Mesendoderm (in vitro differentiated cells): ENCODE measurements at regions not wholly inside any gene's neighbourhood (a gene's known extent, or its start where the extent isn't known, plus 50 kb on each side); places are given as distances from the start of the nearest gene placed in this dataset.

ENCODE experiments used
- DNase-seq: peaks from one replicate; pipeline ENCODE4 v3.0.0; 2013
- H2AK5ac ChIP-seq: 2 replicates; pipeline ENCODE4 v1.6.1; 2013; ENCODE audit warnings: low read length, inconsistent platforms
- H2BK120ac ChIP-seq: 2 replicates; pipeline ENCODE4 v1.6.1; 2013; ENCODE audit warnings: low read depth, mild to moderate bottlenecking, low read length, moderate library complexity, mixed read lengths
- H2BK15ac ChIP-seq: replicated peaks from 2 replicates; pipeline ENCODE4 v1.6.1; 2013; ENCODE audit warnings: low read depth, mild to moderate bottlenecking, moderate library complexity
- H2BK5ac ChIP-seq: 2 replicates; pipeline ENCODE4 v1.6.1; 2013; ENCODE audit warnings: low read length, inconsistent platforms
- H3K18ac ChIP-seq: 2 replicates; pipeline ENCODE4 v1.6.1; 2013; ENCODE audit warnings: mild to moderate bottlenecking, low read length, mixed read lengths
- H3K23ac ChIP-seq: one replicate; pipeline ENCODE4 v1.6.1; 2013; ENCODE audit warnings: low read length
- H3K27ac ChIP-seq: 2 replicates; pipeline ENCODE4 v1.5.1; 2013; ENCODE audit warnings: low read depth, mild to moderate bottlenecking, inconsistent platforms, low read length, moderate library complexity
- H3K27me3 ChIP-seq: 2 replicates; pipeline ENCODE4 v1.6.1; 2013; ENCODE audit warnings: low read length, control low read depth, mild to moderate bottlenecking, inconsistent platforms; ENCODE audit not compliant: insufficient read depth, poor library complexity
- H3K36me3 ChIP-seq: 2 replicates; pipeline ENCODE4 v1.6.1; 2013; ENCODE audit warnings: low read length, inconsistent platforms; ENCODE audit not compliant: control insufficient read depth, insufficient read depth
- H3K4ac ChIP-seq: one replicate; pipeline ENCODE4 v1.6.1; 2013; ENCODE audit warnings: low read depth, mild to moderate bottlenecking, low read length, moderate library complexity
- H3K4me1 ChIP-seq: 2 replicates; pipeline ENCODE4 v1.6.1; 2013; ENCODE audit warnings: low read depth, low read length, inconsistent platforms; ENCODE audit not compliant: control insufficient read depth
- H3K4me2 ChIP-seq: 2 replicates; pipeline ENCODE4 v1.6.1; 2013; ENCODE audit warnings: low read length
- H3K4me3 ChIP-seq: 2 replicates; pipeline ENCODE4 v1.5.1; 2013; ENCODE audit warnings: mild to moderate bottlenecking, low read length
- H3K56ac ChIP-seq: one replicate; pipeline ENCODE4 v1.6.1; 2013; ENCODE audit warnings: low read length
- H3K79me1 ChIP-seq: 2 replicates; pipeline ENCODE4 v1.6.1; 2013; ENCODE audit warnings: low read length, inconsistent platforms
- H3K79me2 ChIP-seq: 2 replicates; pipeline ENCODE4 v1.6.1; 2013; ENCODE audit warnings: mild to moderate bottlenecking, low read length; ENCODE audit not compliant: control insufficient read depth, insufficient read depth
- H3K9ac ChIP-seq: 2 replicates; pipeline ENCODE4 v1.6.1; 2013; ENCODE audit warnings: low read length, inconsistent platforms
- H4K5ac ChIP-seq: one replicate; pipeline ENCODE4 v1.6.1; 2013; ENCODE audit warnings: low read length
- H4K8ac ChIP-seq: one replicate; pipeline ENCODE4 v1.6.1; 2013; ENCODE audit warnings: low read depth, mild to moderate bottlenecking, control low read depth, low read length, moderate library complexity
- WGBS: extraction: QIAGEN DNeasy Blood & Tissue Kit; methylation state at CpG from one replicate; pipeline ENCODE4 v1.1.7; 2013; ENCODE audit warnings: low lambda C conversion rate, missing lambda C conversion rate; ENCODE audit not compliant: insufficient coverage; ENCODE audit errors: extremely low coverage; 5-methylcytosine and 5-hydroxymethylcytosine counted together

DNA sequence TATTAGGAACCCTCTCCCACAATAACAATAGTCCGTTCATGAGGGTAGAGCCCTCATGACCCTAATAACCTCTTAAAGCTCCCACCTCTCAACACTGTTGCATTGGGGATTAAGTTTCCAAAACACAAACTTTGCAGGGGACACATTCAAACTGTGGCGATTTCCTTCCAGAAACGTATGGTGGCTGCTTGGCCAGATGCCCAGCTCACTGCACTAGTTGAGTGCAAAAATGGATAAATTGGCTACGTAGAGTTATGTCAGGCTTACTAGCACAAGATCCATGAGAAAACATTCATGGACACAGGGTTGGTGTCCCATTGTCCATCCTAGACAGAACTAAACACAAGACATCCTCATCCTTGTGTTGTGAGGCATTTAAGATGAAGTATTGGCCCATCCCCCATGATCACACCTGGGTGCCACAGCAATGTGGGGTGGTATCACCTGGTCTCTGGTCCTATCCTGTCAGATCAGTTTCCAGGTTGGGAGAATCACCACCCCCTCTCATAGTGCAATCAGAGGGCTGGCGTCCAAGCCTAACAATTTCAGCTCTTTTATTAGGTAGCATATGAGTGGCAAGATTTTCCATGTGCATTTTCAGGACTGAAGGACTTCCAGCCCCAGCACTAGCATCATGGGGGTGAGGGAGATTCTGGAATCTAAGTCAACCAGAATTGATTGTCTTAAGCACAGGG is 63.4 kb upstream of the ELOVL5 start:
- Histone ChIP-seq H3K4me1 (no peaks in the 10 kb centered on the region), H4K8ac (no peak overlapping the region), H3K9ac (no peak overlapping the region), H3K18ac (no peak overlapping the region), H3K56ac (no peak overlapping the region), H3K23ac (no peak overlapping the region), H3K79me2 (no peaks in the 10 kb centered on the region), H3K4me3 (no peak overlapping the region), H2BK120ac (no peak overlapping the region), H3K27me3 (no peaks in the 10 kb centered on the region), H3K4me2 (no peak overlapping the region), H2AK5ac (no peak overlapping the region), H3K27ac (no peak overlapping the region), H3K36me3 (no peaks in the 10 kb centered on the region), H2BK5ac (no peak overlapping the region), H2BK15ac (no peak overlapping the region), H3K79me1 (no peaks in the 10 kb centered on the region), H3K4ac (no peak overlapping the region), H4K5ac (no peak overlapping the region)
- no CpG with 5 or more reads among the region's 5 CpGs for WGBS
- no peak for DNase-seq

DNA sequence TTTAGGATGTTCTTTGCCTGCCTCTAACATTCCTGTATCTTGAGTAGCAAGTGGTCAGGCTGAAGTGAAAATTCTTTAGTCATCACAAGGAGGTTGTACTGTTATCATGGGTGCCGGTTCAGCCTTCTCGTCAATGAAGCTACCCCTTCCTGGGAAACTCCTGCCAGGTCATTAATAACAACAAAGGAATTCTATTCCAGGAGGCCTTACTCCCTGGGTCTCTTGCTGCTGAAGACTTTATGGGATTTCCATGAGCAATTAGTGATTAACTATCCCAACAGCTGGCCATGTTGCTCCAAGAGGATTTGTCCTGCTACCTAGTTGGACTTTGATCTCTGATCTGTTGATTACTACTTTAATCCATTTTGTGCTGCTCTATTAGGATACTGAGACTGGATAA is 62.7 kb upstream of the ELOVL5 start:
- Histone ChIP-seq H2BK120ac (no peak overlapping the region), H3K56ac (no peak overlapping the region), H3K4ac (no peak overlapping the region), H2BK15ac (no peak overlapping the region), H3K79me2 (no peaks in the 10 kb centered on the region), H3K27me3 (no peaks in the 10 kb centered on the region), H4K8ac (no peak overlapping the region), H3K27ac (no peak overlapping the region), H3K23ac (no peak overlapping the region), H2BK5ac (no peak overlapping the region), H3K4me1 (no peaks in the 10 kb centered on the region), H3K9ac (no peak overlapping the region), H4K5ac (no peak overlapping the region), H3K79me1 (no peaks in the 10 kb centered on the region), H3K4me3 (no peak overlapping the region), H3K36me3 (no peaks in the 10 kb centered on the region), H3K4me2 (no peak overlapping the region), H3K18ac (no peak overlapping the region), H2AK5ac (no peak overlapping the region)
- WGBS: no CpG with 5 or more reads among the region's 2 CpGs
- DNase-seq: peak; percentile 60

DNA sequence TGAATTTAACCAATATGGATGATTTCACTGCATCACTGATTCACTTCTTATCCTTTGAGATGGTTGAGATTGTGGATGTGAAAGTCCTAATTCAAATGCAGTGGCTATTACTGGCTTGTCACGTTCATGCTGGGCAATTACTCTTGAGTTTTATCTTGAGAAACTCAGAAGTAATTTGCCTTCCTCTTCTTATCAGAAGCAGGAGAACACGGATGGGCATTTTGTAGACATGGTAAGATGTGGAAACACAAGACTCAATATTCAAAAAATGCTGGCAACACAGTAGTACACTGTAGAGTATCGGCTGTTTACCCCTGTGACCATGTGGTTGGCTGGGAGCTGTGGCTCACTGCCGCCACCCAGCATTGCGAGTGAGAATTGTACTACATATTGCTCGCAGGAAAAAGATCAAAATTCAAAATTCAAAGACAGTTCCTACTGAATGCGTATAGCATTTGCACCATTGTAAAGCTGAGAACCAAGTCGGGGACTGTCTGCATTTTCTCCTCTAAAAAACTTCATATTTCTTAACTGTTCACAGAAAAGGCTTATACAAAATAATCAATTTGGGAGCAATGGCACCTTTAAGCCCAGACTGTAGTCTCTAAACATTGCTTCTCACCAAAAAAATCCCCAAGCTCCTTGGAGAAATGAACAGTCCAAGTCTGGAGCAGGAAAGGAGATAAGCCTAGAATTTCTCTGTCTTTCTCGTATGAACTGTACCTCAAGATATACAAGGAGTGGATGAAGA is 61.9 kb upstream of the ELOVL5 start:
- H3K79me1 ChIP-seq: no peaks in the 10 kb centered on the region
- no peak overlapping the region for H4K5ac ChIP-seq
- H3K36me3 ChIP-seq: no peaks in the 10 kb centered on the region
- H3K27ac ChIP-seq: no peak overlapping the region
- H3K18ac ChIP-seq: no peak overlapping the region
- H3K4me2 ChIP-seq: no peak overlapping the region
- WGBS: no CpG with 5 or more reads among the region's 9 CpGs
- no peak overlapping the region for H3K9ac ChIP-seq
- H3K4me1 ChIP-seq: no peaks in the 10 kb centered on the region
- H2AK5ac ChIP-seq: no peak overlapping the region
- H3K23ac ChIP-seq: no peak overlapping the region
- H4K8ac ChIP-seq: no peak overlapping the region
- no peak overlapping the region for H3K4ac ChIP-seq
- peak; percentile 52 for DNase-seq
- H2BK15ac ChIP-seq: peak overlapping the region; percentile 76
- H2BK120ac ChIP-seq: no peak overlapping the region
- H3K27me3 ChIP-seq: no peaks in the 10 kb centered on the region
- H2BK5ac ChIP-seq: no peak overlapping the region
- H3K4me3 ChIP-seq: no peak overlapping the region
- H3K79me2 ChIP-seq: no peaks in the 10 kb centered on the region
- H3K56ac ChIP-seq: no peak overlapping the region

DNA sequence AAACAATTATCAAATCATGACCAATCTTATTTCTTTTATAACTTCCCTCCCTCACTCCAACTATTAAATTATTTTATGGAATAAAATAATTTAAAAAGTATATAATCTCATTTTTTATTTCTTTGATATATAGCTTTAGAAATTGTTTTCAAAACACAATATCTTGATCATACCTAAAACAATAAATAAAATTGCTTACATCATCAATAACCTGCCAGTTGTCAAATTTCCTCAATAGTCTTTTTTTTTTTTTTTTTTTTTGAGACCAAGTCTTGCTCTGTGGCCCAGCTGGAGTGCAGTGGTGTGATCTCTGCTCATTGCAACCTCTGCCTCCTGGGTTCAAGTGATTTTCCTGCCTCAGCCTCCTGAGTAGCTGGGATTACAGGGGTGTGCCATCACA is 60.1 kb upstream of the ELOVL5 start:
- no peak overlapping the region for H3K27ac ChIP-seq
- H3K27me3 ChIP-seq: no peaks in the 10 kb centered on the region
- H3K79me2 ChIP-seq: no peaks in the 10 kb centered on the region
- no peak overlapping the region for H3K18ac ChIP-seq
- H4K5ac ChIP-seq: no peak overlapping the region
- no peak overlapping the region for H3K9ac ChIP-seq
- H2AK5ac ChIP-seq: no peak overlapping the region
- no peak overlapping the region for H3K4ac ChIP-seq
- H2BK15ac ChIP-seq: no peak overlapping the region
- no peak overlapping the region for H3K23ac ChIP-seq
- H3K4me2 ChIP-seq: no peak overlapping the region
- H4K8ac ChIP-seq: no peak overlapping the region
- no peak overlapping the region for H2BK120ac ChIP-seq
- H3K56ac ChIP-seq: no peak overlapping the region
- no peak for DNase-seq
- H2BK5ac ChIP-seq: no peak overlapping the region
- no peaks in the 10 kb centered on the region for H3K4me1 ChIP-seq
- H3K79me1 ChIP-seq: no peaks in the 10 kb centered on the region
- H3K36me3 ChIP-seq: no peaks in the 10 kb centered on the region
- no peak overlapping the region for H3K4me3 ChIP-seq

DNA sequence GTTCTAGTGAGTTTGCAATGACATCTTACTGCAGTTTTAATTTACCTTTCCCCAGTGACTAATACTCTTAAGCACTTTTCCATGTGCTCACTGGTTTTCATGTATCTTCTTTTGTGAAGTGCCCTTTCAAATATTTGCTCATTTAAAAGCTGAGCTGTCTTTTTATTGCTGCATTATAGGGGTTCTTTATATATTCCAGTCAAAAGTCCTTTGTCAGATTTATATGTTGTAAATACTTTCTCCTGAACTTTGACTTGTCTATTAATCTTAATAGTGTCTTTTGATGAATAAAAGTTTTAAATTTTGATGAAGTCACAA is 50.2 kb upstream of the ELOVL5 start:
- H3K4me2 ChIP-seq: no peak overlapping the region
- H3K27me3 ChIP-seq: peaks cover 3% of the 10 kb centered on the region
- no peak overlapping the region for H2BK15ac ChIP-seq
- H3K56ac ChIP-seq: no peak overlapping the region
- H3K36me3 ChIP-seq: no peaks in the 10 kb centered on the region
- H4K8ac ChIP-seq: no peak overlapping the region
- no peak overlapping the region for H3K18ac ChIP-seq
- H2BK5ac ChIP-seq: no peak overlapping the region
- H3K4me1 ChIP-seq: no peaks in the 10 kb centered on the region
- H3K23ac ChIP-seq: no peak overlapping the region
- no peak overlapping the region for H4K5ac ChIP-seq
- no peak overlapping the region for H2BK120ac ChIP-seq
- H3K79me2 ChIP-seq: no peaks in the 10 kb centered on the region
- no peak overlapping the region for H3K4ac ChIP-seq
- H3K27ac ChIP-seq: no peak overlapping the region
- H3K79me1 ChIP-seq: no peaks in the 10 kb centered on the region
- no peak overlapping the region for H2AK5ac ChIP-seq
- H3K4me3 ChIP-seq: no peak overlapping the region
- H3K9ac ChIP-seq: no peak overlapping the region
- DNase-seq: no peak
